M059J (cell line): ENCODE measurements at regions not wholly inside any gene's neighbourhood (a gene's known extent, or its start where the extent isn't known, plus 50 kb on each side); places are given as distances from the start of the nearest gene placed in this dataset.

Experiments
- DNase-seq: peaks from one replicate; pipeline ENCODE4 v3.0.0-alpha.2; 2012; ENCODE audit warnings: low read depth

DNA sequence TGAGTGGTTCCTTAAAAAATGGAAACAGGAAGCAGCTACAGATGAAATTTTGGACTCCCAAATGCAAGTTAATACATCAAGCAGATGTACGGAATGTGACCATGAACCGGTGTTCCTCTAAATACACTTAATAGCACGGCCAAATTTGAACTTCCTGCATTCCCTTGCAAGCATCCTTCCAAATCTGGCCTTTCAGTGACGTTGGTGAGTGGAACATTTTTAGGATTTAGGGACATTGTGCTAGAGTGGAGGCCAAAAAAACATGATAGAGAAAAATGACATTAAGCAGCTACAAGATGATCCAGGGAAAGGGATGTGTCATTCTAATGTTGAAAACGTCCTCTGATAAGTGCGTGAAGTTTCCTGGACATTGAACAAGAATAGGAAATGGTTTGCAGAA is 62.1 kb downstream of the CTAGE1 start:
- DNase-seq: no peak

DNA sequence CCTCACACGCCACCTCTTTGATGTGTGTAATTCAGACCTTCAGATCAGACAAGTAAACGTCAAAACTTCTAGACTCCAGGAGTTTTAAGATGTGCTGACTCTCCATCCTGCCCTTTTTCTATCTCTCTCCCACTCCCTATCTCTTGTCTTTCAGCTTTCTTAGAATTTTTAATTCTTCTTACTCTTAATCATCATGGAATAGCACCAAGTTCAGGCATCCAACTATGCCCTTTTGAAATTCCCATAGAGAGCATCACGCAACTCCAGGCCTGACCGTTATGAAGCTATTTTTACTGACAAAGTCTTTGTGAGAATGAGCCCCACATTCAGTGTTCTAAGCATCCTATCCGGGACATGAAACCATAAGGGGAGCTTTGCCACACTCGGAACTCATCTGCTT is 62.6 kb downstream of the CTAGE1 start:
- DNase-seq: no peak

- DNase-seq: no peak
These were observed 67.7 kb downstream of the CTAGE1 start for GRCh38 chr18:22349966-22350365.

DNA sequence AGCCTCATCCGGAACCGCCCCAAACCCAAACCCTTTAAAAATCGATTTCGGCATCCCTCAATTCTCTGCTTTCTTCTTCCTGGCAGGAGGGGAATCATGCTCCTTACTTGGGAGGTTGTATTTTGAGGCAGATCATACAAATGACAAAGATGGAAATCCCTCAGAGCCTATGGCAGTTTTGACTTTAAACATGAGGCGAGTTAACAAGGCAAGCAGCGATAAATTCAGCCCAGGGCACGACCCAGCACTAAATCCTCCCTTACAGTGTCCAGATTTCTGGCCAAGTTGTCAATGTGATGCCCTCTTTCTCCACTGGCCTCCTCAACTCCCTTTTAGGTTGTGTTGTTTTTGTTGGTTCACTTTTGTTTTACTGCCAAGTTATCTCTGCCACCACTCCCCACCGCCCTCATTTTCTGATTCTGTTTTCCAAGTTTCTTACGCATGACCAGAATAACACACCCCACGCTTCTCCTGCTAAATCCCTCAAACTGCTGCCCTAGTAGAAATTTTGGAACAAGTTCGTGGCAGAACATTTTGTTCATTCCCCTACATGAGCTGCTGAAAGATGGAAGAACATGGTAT is 68.3 kb downstream of the CTAGE1 start:
- peak; percentile 13 for DNase-seq

- peak; percentile 88 for DNase-seq
These were observed 69.0 kb downstream of the CTAGE1 start for GRCh38 chr18:22348521-22349316.

GRCh38 chr18:22347606-22348511 is 69.9 kb downstream of the CTAGE1 start:
- DNase-seq: peak; percentile 34

- DNase-seq: peak; percentile 69
These were observed 70.6 kb downstream of the CTAGE1 start for GRCh38 chr18:22346953-22347605.

- peak; percentile 89 for DNase-seq
These were observed 71.2 kb downstream of the CTAGE1 start for GRCh38 chr18:22346401-22346952.

DNA sequence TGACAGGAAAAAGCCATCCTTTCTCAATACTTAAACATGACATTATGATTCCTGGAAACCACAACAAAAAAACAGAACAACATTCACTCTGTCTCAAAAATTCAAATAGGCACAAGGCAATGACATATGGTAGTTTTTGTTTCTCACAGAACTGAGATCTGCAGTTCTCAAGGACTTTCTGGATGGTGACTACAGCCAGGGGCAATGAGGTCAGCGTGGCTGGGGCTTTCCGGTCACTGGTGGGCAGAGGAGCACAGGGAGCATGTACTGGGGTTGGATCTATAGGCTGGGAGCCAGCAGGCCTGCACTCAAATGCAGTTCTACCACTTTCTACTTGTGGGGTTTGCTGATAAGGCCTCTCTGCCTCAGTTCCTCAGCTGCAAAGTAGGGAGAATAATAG is 72.0 kb downstream of the CTAGE1 start:
- DNase-seq: peak; percentile 62

GRCh38 chr18:22344908-22345670 is 72.6 kb downstream of the CTAGE1 start:
- peak; percentile 45 for DNase-seq

DNA sequence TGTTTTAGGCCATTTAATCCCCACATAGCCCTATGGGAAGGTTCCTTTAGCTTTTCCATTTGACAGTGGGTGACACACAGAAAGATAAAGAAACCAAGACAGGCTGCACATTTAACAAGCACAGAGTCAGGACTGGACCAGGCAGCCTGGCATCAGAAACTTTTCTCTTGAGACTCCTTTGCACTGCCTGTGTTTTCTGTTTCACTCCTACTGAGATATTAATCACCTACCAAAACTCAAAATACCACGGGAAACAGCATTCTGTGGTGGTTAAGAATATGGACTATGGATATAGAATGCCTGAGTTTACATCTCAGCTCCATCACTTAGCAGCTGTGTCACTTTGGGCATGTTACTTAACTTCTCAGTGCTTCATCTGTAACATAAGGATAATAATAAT is 73.3 kb downstream of the CTAGE1 start:
- DNase-seq: no peak

GRCh38 chr18:22343613-22344012 is 74.1 kb downstream of the CTAGE1 start:
- DNase-seq: no peak

GRCh38 chr18:22342625-22343024 is 75.1 kb downstream of the CTAGE1 start:
- peak; percentile 99 for DNase-seq

- no peak for DNase-seq
These were observed 77.4 kb downstream of the CTAGE1 start for GRCh38 chr18:22340331-22340730.

DNA sequence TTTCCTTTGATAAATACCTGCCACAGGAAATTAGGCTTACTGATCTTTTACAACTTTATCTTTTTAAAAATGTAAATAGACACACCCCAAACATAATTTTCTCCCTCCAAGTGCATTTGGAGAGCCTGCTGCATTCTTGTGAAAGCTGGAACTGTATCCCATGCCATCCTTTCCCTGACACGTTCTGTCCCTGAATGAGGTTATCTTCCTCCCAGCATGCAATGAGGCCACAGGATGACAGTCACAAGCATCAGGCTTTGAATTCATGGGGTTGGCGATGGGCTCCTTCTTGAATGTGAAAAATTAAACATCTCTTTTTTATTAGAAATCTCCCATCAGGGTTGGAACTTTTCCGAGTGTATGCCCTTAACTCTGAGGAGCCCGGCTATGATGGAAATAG is 77.8 kb downstream of the CTAGE1 start:
- no peak for DNase-seq

GRCh38 chr18:22337833-22338232 is 79.9 kb downstream of the CTAGE1 start:
- DNase-seq: peak; percentile 13

- DNase-seq: no peak
These were observed 80.4 kb downstream of the CTAGE1 start for GRCh38 chr18:22337306-22337705.

DNA sequence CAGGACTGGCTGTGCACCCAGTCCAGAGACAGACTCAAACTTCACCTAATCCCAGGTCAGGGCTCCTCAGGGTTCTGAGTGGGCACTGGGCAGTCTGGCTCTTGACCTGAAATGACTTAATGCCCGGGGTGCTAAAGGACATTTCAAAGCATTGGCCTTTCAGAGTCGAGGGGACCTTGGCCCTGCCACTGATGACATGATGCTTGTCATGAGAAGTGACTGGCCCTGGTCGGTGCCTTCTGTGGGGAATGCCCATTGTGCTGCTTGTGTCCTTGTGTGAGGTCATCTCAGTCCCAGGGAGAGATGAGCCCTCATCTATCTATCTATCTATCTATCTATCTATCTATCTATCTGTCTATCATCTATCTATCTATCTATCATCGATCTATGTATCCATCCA is 81.3 kb downstream of the CTAGE1 start:
- DNase-seq: no peak

DNA sequence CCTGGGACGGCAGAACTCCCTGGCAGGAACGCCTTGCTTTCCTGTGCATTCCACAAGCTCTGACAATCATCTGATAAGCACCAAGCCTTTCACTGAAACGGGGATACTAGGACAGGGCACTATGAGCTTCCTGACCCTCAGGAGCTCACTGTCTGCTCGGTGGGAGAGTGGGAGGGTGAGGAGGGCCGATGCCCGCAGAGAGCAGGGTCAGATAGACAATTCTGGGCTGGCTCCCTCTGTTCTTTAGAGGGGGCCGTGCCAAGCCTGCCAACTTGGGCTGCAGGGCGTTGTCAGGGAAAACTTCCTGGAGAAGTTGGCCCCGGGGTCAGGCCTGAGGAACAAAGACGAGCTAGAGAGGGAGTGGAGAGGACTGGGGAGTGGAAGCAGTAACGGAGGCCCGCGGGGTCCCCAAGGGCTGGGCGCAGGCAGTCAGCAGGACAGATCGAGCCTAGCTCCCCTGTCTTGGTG is 82.0 kb downstream of the CTAGE1 start:
- no peak for DNase-seq

DNA sequence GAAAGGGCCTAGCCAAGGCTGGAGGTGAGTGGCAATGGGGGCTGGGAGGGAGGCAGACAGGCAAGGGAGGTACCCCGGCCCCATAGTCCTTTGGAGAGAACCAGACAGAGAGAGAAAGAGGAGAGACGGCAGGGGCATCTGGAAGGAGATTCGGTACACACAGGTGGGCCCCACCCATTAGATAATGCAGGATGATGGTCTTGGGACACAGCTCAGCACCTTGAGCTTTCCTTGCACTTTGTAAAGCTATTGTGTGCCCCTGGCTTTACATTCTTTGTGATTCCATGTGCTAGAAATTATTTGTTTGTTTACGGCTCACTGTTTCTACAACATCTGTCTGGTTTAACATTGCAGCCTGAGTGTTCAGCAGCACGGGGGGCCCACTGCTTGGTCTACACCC is 83.1 kb downstream of the CTAGE1 start:
- DNase-seq: no peak

- no peak for DNase-seq
These were observed 85.1 kb downstream of the CTAGE1 start for GRCh38 chr18:22332590-22332989.
